ENCODE measurements at regions not wholly inside any gene's neighbourhood (a gene's known extent, or its start where the extent isn't known, plus 50 kb on each side); places are given as distances from the start of the nearest gene placed in this dataset.

- 92% methylated on average over 21 of the region's 21 CpGs for WGBS
- H3K4me1 ChIP-seq (ENCODE audit: control insufficient read depth, insufficient read depth, low read length), result no peaks in the 10 kb centered on the region
- ATAC-seq (no peak), DNase-seq (no peak)
- no peak overlapping the region for H3K27ac ChIP-seq (ENCODE audit: low read length)
- no peaks in the 10 kb centered on the region for H3K27me3 ChIP-seq (ENCODE audit: control insufficient read depth, insufficient read depth)
- intact Hi-C loops (cut with DNase I), result no loop called here
- no peak overlapping the region for H3K4me3 ChIP-seq (ENCODE audit: low read length)
- no peaks in the 10 kb centered on the region for H3K9me3 ChIP-seq (ENCODE audit: control insufficient read depth, low read length)
Measured at GRCh38 chr4:19455850-19456602, 795.7 kb upstream of the SLIT2 start.

GRCh38 chr4:19455196-19455595 is 796.5 kb upstream of the SLIT2 start:
- no peaks in the 10 kb centered on the region for H3K27me3 ChIP-seq (ENCODE audit: control insufficient read depth, insufficient read depth)
- 88% methylated on average over 14 of the region's 14 CpGs for WGBS
- no peaks in the 10 kb centered on the region for H3K9me3 ChIP-seq (ENCODE audit: control insufficient read depth, low read length)
- intact Hi-C loops (cut with DNase I), result no loop called here
- no peak overlapping the region for H3K4me3 ChIP-seq (ENCODE audit: low read length)
- ATAC-seq, result no peak
- H3K4me1 ChIP-seq (ENCODE audit: control insufficient read depth, insufficient read depth, low read length), result no peaks in the 10 kb centered on the region
- no peak overlapping the region for H3K27ac ChIP-seq (ENCODE audit: low read length)
- DNase-seq, result peak in 1 of 3 donors; percentile 25

GRCh38 chr4:19438233-19438632 is 813.5 kb upstream of the SLIT2 start:
- no peak for ATAC-seq
- Histone ChIP-seq H3K4me3 (ENCODE audit: low read length) (no peak overlapping the region), H3K27me3 (ENCODE audit: control insufficient read depth, insufficient read depth) (no peaks in the 10 kb centered on the region), H3K9me3 (ENCODE audit: control insufficient read depth, low read length) (no peaks in the 10 kb centered on the region), H3K27ac (ENCODE audit: low read length) (no peak overlapping the region), H3K4me1 (ENCODE audit: control insufficient read depth, insufficient read depth, low read length) (no peaks in the 10 kb centered on the region)
- no peak for DNase-seq
- 83% methylated on average over 1 of the region's 1 CpG for WGBS
- intact Hi-C loops (cut with DNase I), result no loop called here

GRCh38 chr4:19437008-19437407 is 814.7 kb upstream of the SLIT2 start:
- H3K27ac ChIP-seq (ENCODE audit: low read length), result no peak overlapping the region
- no peak for DNase-seq
- no peak overlapping the region for H3K4me3 ChIP-seq (ENCODE audit: low read length)
- no peaks in the 10 kb centered on the region for H3K9me3 ChIP-seq (ENCODE audit: control insufficient read depth, low read length)
- intact Hi-C loops (cut with DNase I), result no loop called here
- WGBS, result 57% methylated on average over 2 of the region's 2 CpGs
- no peaks in the 10 kb centered on the region for H3K4me1 ChIP-seq (ENCODE audit: control insufficient read depth, insufficient read depth, low read length)
- no peaks in the 10 kb centered on the region for H3K27me3 ChIP-seq (ENCODE audit: control insufficient read depth, insufficient read depth)
- no peak for ATAC-seq

- Histone ChIP-seq H3K4me3 (ENCODE audit: low read length) (no peak overlapping the region), H3K27ac (ENCODE audit: low read length) (no peak overlapping the region), H3K9me3 (ENCODE audit: control insufficient read depth, low read length) (peaks cover 2% of the 10 kb centered on the region), H3K4me1 (ENCODE audit: control insufficient read depth, insufficient read depth, low read length) (no peaks in the 10 kb centered on the region), H3K27me3 (ENCODE audit: control insufficient read depth, insufficient read depth) (no peaks in the 10 kb centered on the region)
- no peak for ATAC-seq
- WGBS, result 68% methylated on average over 4 of the region's 4 CpGs
- no peak for DNase-seq
- intact Hi-C loops (cut with DNase I), result no loop called here
Measured at GRCh38 chr4:19429684-19430083, 822.0 kb upstream of the SLIT2 start.

GRCh38 chr4:19425146-19425545 is 826.6 kb upstream of the SLIT2 start:
- Histone ChIP-seq H3K4me1 (ENCODE audit: control insufficient read depth, insufficient read depth, low read length) (no peaks in the 10 kb centered on the region), H3K9me3 (ENCODE audit: control insufficient read depth, low read length) (peaks cover 2% of the 10 kb centered on the region), H3K27me3 (ENCODE audit: control insufficient read depth, insufficient read depth) (no peaks in the 10 kb centered on the region), H3K27ac (ENCODE audit: low read length) (no peak overlapping the region), H3K4me3 (ENCODE audit: low read length) (no peak overlapping the region)
- intact Hi-C loops (cut with DNase I), result no loop called here
- no peak for ATAC-seq
- DNase-seq, result no peak

- 24% methylated on average over 2 of the region's 2 CpGs for WGBS
- H3K4me3 ChIP-seq (ENCODE audit: low read length), result no peak overlapping the region
- H3K27me3 ChIP-seq (ENCODE audit: control insufficient read depth, insufficient read depth), result no peaks in the 10 kb centered on the region
- DNase-seq (no peak), ATAC-seq (no peak)
- no peaks in the 10 kb centered on the region for H3K9me3 ChIP-seq (ENCODE audit: control insufficient read depth, low read length)
- no peak overlapping the region for H3K27ac ChIP-seq (ENCODE audit: low read length)
- intact Hi-C loops (cut with DNase I), result no loop called here
- H3K4me1 ChIP-seq (ENCODE audit: control insufficient read depth, insufficient read depth, low read length), result no peaks in the 10 kb centered on the region
Measured at GRCh38 chr4:19417256-19417655, 834.4 kb upstream of the SLIT2 start.

- intact Hi-C loops (cut with DNase I), result no loop called here
- H3K9me3 ChIP-seq (ENCODE audit: control insufficient read depth, low read length), result no peaks in the 10 kb centered on the region
- no peaks in the 10 kb centered on the region for H3K4me1 ChIP-seq (ENCODE audit: control insufficient read depth, insufficient read depth, low read length)
- no peak overlapping the region for H3K27ac ChIP-seq (ENCODE audit: low read length)
- DNase-seq (no peak), ATAC-seq (no peak)
- no peak overlapping the region for H3K4me3 ChIP-seq (ENCODE audit: low read length)
- H3K27me3 ChIP-seq (ENCODE audit: control insufficient read depth, insufficient read depth), result no peaks in the 10 kb centered on the region
Measured at GRCh38 chr4:19416146-19416545, 835.6 kb upstream of the SLIT2 start.

GRCh38 chr4:19408490-19408889 is 843.2 kb upstream of the SLIT2 start:
- intact Hi-C loops (cut with DNase I), result no loop called here
- WGBS, result 90% methylated on average over 1 of the region's 1 CpG
- H3K4me1 ChIP-seq (ENCODE audit: control insufficient read depth, insufficient read depth, low read length), result no peaks in the 10 kb centered on the region
- no peak overlapping the region for H3K27ac ChIP-seq (ENCODE audit: low read length)
- no peaks in the 10 kb centered on the region for H3K27me3 ChIP-seq (ENCODE audit: control insufficient read depth, insufficient read depth)
- H3K9me3 ChIP-seq (ENCODE audit: control insufficient read depth, low read length), result no peaks in the 10 kb centered on the region
- no peak for DNase-seq
- no peak for ATAC-seq
- no peak overlapping the region for H3K4me3 ChIP-seq (ENCODE audit: low read length)

- no peak overlapping the region for H3K27ac ChIP-seq (ENCODE audit: low read length)
- no peaks in the 10 kb centered on the region for H3K27me3 ChIP-seq (ENCODE audit: control insufficient read depth, insufficient read depth)
- H3K4me3 ChIP-seq (ENCODE audit: low read length), result no peak overlapping the region
- intact Hi-C loops (cut with DNase I), result no loop called here
- H3K4me1 ChIP-seq (ENCODE audit: control insufficient read depth, insufficient read depth, low read length), result no peaks in the 10 kb centered on the region
- ATAC-seq, result no peak
- DNase-seq, result no peak
- H3K9me3 ChIP-seq (ENCODE audit: control insufficient read depth, low read length), result no peaks in the 10 kb centered on the region
Measured at GRCh38 chr4:19406789-19407188, 844.9 kb upstream of the SLIT2 start.

- Histone ChIP-seq H3K4me1 (ENCODE audit: control insufficient read depth, insufficient read depth, low read length) (no peaks in the 10 kb centered on the region), H3K27me3 (ENCODE audit: control insufficient read depth, insufficient read depth) (no peaks in the 10 kb centered on the region), H3K9me3 (ENCODE audit: control insufficient read depth, low read length) (no peaks in the 10 kb centered on the region), H3K27ac (ENCODE audit: low read length) (no peak overlapping the region), H3K4me3 (ENCODE audit: low read length) (no peak overlapping the region)
- 42% methylated on average over 5 of the region's 5 CpGs for WGBS
- DNase-seq (no peak), ATAC-seq (no peak)
- intact Hi-C loops (cut with DNase I), result no loop called here
Measured at GRCh38 chr4:19403786-19404370, 847.8 kb upstream of the SLIT2 start.

- intact Hi-C loops (cut with DNase I), result no loop called here
Measured at GRCh38 chr4:19402581-19403065, 849.1 kb upstream of the SLIT2 start.

More at GRCh38 chr4:19402581-19403065, 849.1 kb upstream of the SLIT2 start:
- WGBS, result 63% methylated on average over 2 of the region's 2 CpGs
- no peaks in the 10 kb centered on the region for H3K9me3 ChIP-seq (ENCODE audit: control insufficient read depth, low read length)
- no peak overlapping the region for H3K27ac ChIP-seq (ENCODE audit: low read length)
- no peaks in the 10 kb centered on the region for H3K27me3 ChIP-seq (ENCODE audit: control insufficient read depth, insufficient read depth)
- no peaks in the 10 kb centered on the region for H3K4me1 ChIP-seq (ENCODE audit: control insufficient read depth, insufficient read depth, low read length)
- no peak overlapping the region for H3K4me3 ChIP-seq (ENCODE audit: low read length)
- DNase-seq (no peak), ATAC-seq (no peak)

Measured in right cardiac atrium (tissue), 5 donors.